ENCODE measurements at regions not wholly inside any gene's neighbourhood (a gene's known extent, or its start where the extent isn't known, plus 50 kb on each side); places are given as distances from the start of the nearest gene placed in this dataset.
"Not testable (repeated sequence)": the region's sequence is repeated elsewhere in the genome, so short reads cannot be mapped to it uniquely, and the experiment has no call there.

GRCh38 chr20:30484009-30484748 lies 773.3 kb upstream of the DEFB115 start:
- no peak for DNase-seq

- DNase-seq: no peak
Observed at GRCh38 chr20:30484749-30485070, 772.8 kb upstream of the DEFB115 start.

GRCh38 chr20:30485331-30486102 lies 771.9 kb upstream of the DEFB115 start:
- DNase-seq: no peak

GRCh38 chr20:30486103-30486478 lies 771.4 kb upstream of the DEFB115 start:
- no peak for DNase-seq

GRCh38 chr20:30487461-30487860 lies 770.0 kb upstream of the DEFB115 start:
- not testable (repeated sequence) for DNase-seq

GRCh38 chr20:30487947-30488926 lies 769.2 kb upstream of the DEFB115 start:
- DNase-seq: no peak

GRCh38 chr20:30488941-30489613 lies 768.4 kb upstream of the DEFB115 start:
- DNase-seq: no peak

- DNase-seq: no peak
Observed at GRCh38 chr20:30489614-30490003, 767.9 kb upstream of the DEFB115 start.

- no peak for DNase-seq
Observed at GRCh38 chr20:30491016-30491415, 766.4 kb upstream of the DEFB115 start.

- not testable (repeated sequence) for DNase-seq
Observed at GRCh38 chr20:30496656-30497055, 760.8 kb upstream of the DEFB115 start.

GRCh38 chr20:30497191-30497590 lies 760.3 kb upstream of the DEFB115 start:
- DNase-seq: not testable (repeated sequence)

GRCh38 chr20:30499123-30499522 lies 758.3 kb upstream of the DEFB115 start:
- DNase-seq: no peak

- not testable (repeated sequence) for DNase-seq
Observed at GRCh38 chr20:30499716-30500446, 757.6 kb upstream of the DEFB115 start.

- DNase-seq: not testable (repeated sequence)
Observed at GRCh38 chr20:30500447-30500820, 757.0 kb upstream of the DEFB115 start.

- DNase-seq: no peak
Observed at GRCh38 chr20:30500829-30501440, 756.5 kb upstream of the DEFB115 start.

GRCh38 chr20:30502670-30503069 lies 754.8 kb upstream of the DEFB115 start:
- DNase-seq: no peak

GRCh38 chr20:30503204-30503603 lies 754.3 kb upstream of the DEFB115 start:
- not testable (repeated sequence) for DNase-seq

GRCh38 chr20:30503992-30504570 lies 753.4 kb upstream of the DEFB115 start:
- DNase-seq: no peak

- no peak for DNase-seq
Observed at GRCh38 chr20:30505566-30505965, 751.9 kb upstream of the DEFB115 start.

- DNase-seq: no peak
Observed at GRCh38 chr20:30506100-30506499, 751.4 kb upstream of the DEFB115 start.

GRCh38 chr20:30508382-30508781 lies 749.1 kb upstream of the DEFB115 start:
- not testable (repeated sequence) for DNase-seq
